ENCODE measurements at regions not wholly inside any gene's neighbourhood (a gene's known extent, or its start where the extent isn't known, plus 50 kb on each side); places are given as distances from the start of the nearest gene placed in this dataset.
"Not testable (repeated sequence)": the region's sequence is repeated elsewhere in the genome, so short reads cannot be mapped to it uniquely, and the experiment has no call there.

DNA sequence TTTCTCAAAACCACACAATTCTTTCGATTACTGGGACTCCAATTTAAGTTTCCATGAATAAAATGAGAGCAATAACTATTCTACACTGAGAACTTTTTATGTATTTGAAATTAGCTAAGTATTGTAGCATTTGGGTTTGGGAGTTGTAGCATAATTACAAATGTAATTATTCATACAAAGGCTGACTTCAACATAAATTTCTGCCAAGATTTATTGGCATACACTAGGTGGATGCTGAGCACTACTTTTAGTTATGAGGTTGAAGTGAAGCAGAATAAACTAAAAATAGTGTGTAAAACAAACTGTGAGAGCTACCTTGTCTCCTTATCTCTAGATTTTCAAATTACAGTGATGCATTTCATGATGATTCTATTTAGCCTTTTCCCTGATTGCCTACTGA is 516.1 kb downstream of the ZNF385D start:
- H3K36me3 Mint-ChIP-seq (ENCODE audit: low read depth, unreplicated experiment): no peaks in the 10 kb centered on the region
- TF ChIP-seq, protein P1, sequence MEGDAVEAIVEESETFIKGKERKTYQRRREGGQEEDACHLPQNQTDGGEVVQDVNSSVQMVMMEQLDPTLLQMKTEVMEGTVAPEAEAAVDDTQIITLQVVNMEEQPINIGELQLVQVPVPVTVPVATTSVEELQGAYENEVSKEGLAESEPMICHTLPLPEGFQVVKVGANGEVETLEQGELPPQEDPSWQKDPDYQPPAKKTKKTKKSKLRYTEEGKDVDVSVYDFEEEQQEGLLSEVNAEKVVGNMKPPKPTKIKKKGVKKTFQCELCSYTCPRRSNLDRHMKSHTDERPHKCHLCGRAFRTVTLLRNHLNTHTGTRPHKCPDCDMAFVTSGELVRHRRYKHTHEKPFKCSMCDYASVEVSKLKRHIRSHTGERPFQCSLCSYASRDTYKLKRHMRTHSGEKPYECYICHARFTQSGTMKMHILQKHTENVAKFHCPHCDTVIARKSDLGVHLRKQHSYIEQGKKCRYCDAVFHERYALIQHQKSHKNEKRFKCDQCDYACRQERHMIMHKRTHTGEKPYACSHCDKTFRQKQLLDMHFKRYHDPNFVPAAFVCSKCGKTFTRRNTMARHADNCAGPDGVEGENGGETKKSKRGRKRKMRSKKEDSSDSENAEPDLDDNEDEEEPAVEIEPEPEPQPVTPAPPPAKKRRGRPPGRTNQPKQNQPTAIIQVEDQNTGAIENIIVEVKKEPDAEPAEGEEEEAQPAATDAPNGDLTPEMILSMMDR (IDR thresholded peaks at IDR 0.05; ENCODE audit: unreplicated experiment): no peak
- no peaks in the 10 kb centered on the region for H3K9me3 Mint-ChIP-seq (ENCODE audit: unreplicated experiment)
- H3K27ac Mint-ChIP-seq (ENCODE audit: unreplicated experiment): no peak overlapping the region
- no peak overlapping the region for H3K4me3 Mint-ChIP-seq (ENCODE audit: unreplicated experiment)
- H3K27me3 Mint-ChIP-seq (ENCODE audit: unreplicated experiment): no peaks in the 10 kb centered on the region
- no peak for DNase-seq (ENCODE audit: low spot score)
- H3K4me1 Mint-ChIP-seq (ENCODE audit: unreplicated experiment): no peaks in the 10 kb centered on the region

DNA sequence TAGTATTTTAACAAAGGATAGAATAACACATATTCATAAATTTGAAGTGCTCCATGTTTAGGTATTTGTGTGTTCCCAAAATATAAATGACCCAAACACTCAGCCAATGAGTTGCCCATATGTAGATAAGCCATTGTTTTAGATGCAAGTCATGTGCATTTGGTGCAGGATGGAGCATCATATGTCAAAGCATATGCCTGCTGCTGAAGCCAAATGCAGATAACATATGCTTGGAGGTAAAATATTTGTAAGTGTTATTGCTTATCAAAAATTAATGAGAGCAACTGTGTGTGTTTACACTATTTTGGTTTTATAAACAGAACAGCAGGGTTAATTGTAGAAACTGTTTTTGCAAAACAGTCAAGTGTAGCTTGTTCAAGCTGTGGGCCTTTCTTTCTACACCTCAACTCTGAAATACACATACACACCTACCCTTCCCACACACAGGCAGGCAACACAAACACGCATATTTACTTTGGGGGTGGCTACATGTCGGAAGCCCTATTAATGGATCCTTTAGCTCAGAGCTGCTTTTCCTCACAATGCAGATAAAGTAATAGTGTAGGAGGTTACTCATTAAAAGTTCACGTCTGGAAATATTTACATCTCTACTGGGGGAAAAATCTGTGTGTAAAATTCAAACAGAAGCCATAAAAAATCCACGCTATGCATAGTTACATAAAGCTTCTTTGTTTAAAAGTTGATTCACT is 521.4 kb downstream of the ZNF385D start:
- Mint-ChIP-seq H3K4me3 (ENCODE audit: unreplicated experiment) (no peak overlapping the region), H3K9me3 (ENCODE audit: unreplicated experiment) (no peaks in the 10 kb centered on the region), H3K27me3 (ENCODE audit: unreplicated experiment) (no peaks in the 10 kb centered on the region), H3K36me3 (ENCODE audit: low read depth, unreplicated experiment) (no peaks in the 10 kb centered on the region), H3K4me1 (ENCODE audit: unreplicated experiment) (no peaks in the 10 kb centered on the region), H3K27ac (ENCODE audit: unreplicated experiment) (no peak overlapping the region)
- TF ChIP-seq, protein P1 (IDR thresholded peaks at IDR 0.05; ENCODE audit: unreplicated experiment): no peak
- DNase-seq (ENCODE audit: low spot score): no peak

DNA sequence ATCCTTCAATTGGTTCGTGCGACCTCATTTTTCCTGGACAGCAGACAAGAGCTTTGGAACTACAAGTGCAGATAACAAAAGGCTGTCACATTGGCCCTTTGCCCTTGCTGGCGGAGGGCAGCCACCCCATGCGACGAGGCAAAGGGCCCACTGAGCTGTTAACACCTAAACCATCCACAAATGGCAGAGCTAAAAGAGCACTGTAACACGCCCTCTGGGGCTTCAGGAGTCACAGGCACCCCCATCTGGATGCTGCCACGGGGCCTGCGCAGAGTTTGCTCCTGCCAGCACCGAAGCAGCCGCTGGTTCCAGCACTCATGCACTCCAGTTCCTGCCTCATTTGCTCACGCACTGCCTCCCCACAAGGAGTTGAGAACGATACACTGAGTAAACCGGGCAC is 524.9 kb downstream of the ZNF385D start:
- H3K27me3 Mint-ChIP-seq (ENCODE audit: unreplicated experiment): no peaks in the 10 kb centered on the region

DNA sequence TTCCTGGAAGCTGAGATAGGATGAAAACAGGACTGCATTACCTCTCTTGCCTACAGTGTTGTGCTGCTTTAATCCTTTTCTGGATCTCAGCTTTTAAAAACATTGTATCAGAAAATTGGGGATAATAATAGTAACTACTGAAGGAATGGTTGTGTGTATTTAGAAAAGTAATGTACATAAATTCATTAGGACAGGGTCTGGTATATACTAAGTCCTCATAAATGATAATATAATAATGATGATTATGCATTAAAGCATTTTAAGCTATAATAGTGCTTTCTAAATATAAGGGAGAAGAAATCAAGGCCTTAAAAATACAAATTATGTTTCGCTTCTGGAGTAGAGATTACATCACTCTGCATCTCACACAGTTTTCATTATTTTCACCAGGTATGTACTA is 530.1 kb downstream of the ZNF385D start:
- DNase-seq (ENCODE audit: low spot score): no peak
- H3K9me3 Mint-ChIP-seq (ENCODE audit: unreplicated experiment): no peaks in the 10 kb centered on the region
- no peak overlapping the region for H3K27ac Mint-ChIP-seq (ENCODE audit: unreplicated experiment)
- TF ChIP-seq, protein P1 (IDR thresholded peaks at IDR 0.05; ENCODE audit: unreplicated experiment): no peak
- H3K4me1 Mint-ChIP-seq (ENCODE audit: unreplicated experiment): no peaks in the 10 kb centered on the region
- no peaks in the 10 kb centered on the region for H3K27me3 Mint-ChIP-seq (ENCODE audit: unreplicated experiment)
- H3K36me3 Mint-ChIP-seq (ENCODE audit: low read depth, unreplicated experiment): no peaks in the 10 kb centered on the region
- no peak overlapping the region for H3K4me3 Mint-ChIP-seq (ENCODE audit: unreplicated experiment)

More for the DNA sequence above, 524.9 kb downstream of the ZNF385D start:
- H3K4me3 Mint-ChIP-seq (ENCODE audit: unreplicated experiment): no peak overlapping the region
- no peak for DNase-seq (ENCODE audit: low spot score)
- no peaks in the 10 kb centered on the region for H3K36me3 Mint-ChIP-seq (ENCODE audit: low read depth, unreplicated experiment)
- TF ChIP-seq, protein P1 (IDR thresholded peaks at IDR 0.05; ENCODE audit: unreplicated experiment): no peak
- no peak overlapping the region for H3K27ac Mint-ChIP-seq (ENCODE audit: unreplicated experiment)
- no peaks in the 10 kb centered on the region for H3K4me1 Mint-ChIP-seq (ENCODE audit: unreplicated experiment)
- H3K9me3 Mint-ChIP-seq (ENCODE audit: unreplicated experiment): no peaks in the 10 kb centered on the region

DNA sequence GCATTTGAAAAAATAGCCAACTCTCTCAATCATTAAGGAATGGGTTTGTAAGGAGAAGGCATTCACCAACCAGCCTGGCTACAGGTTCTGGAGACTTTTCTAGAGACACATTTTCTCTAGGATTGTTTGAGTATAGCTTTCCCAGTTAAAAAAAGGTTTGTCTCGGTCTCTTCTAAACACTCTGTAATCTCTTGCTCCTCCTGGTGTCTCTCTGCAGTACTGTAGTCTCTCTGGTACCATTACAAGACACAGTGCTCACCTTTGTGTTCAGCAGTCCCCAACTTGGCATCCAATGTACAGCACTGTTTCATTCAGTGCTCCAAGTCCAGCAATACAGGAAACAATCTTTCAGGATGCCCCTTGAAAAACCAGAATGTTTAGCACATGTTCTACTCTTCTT is 534.4 kb downstream of the ZNF385D start:
- no peaks in the 10 kb centered on the region for H3K36me3 Mint-ChIP-seq (ENCODE audit: low read depth, unreplicated experiment)
- peaks cover 2% of the 10 kb centered on the region for H3K27me3 Mint-ChIP-seq (ENCODE audit: unreplicated experiment)
- no peaks in the 10 kb centered on the region for H3K4me1 Mint-ChIP-seq (ENCODE audit: unreplicated experiment)
- no peak overlapping the region for H3K4me3 Mint-ChIP-seq (ENCODE audit: unreplicated experiment)
- H3K27ac Mint-ChIP-seq (ENCODE audit: unreplicated experiment): no peak overlapping the region
- TF ChIP-seq, protein P1 (IDR thresholded peaks at IDR 0.05; ENCODE audit: unreplicated experiment): no peak
- peaks cover 7% of the 10 kb centered on the region for H3K9me3 Mint-ChIP-seq (ENCODE audit: unreplicated experiment)
- no peak for DNase-seq (ENCODE audit: low spot score)

DNA sequence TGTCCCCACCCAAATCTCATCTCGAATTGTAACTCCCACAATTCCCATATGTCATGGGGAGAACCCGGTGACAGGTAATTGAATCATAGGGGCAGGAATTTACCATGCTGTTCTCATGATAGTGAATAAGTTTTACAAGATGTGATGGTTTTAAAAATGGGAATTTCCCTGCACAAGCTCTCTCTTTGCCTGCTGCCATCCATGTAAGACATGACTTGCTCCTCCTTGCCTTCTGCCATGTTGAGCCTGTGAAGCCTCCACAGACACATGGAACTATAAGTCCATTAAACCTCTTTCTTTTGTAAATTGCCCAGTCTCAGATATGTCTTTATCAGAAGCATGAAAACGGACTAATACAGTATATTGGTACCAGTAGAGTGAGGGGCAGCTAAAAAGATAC is 546.9 kb downstream of the ZNF385D start:
- H3K27ac Mint-ChIP-seq (ENCODE audit: unreplicated experiment); H3K27me3 Mint-ChIP-seq (ENCODE audit: unreplicated experiment); H3K4me3 Mint-ChIP-seq (ENCODE audit: unreplicated experiment); H3K36me3 Mint-ChIP-seq (ENCODE audit: low read depth, unreplicated experiment); DNase-seq (ENCODE audit: low spot score); H3K4me1 Mint-ChIP-seq (ENCODE audit: unreplicated experiment); H3K9me3 Mint-ChIP-seq (ENCODE audit: unreplicated experiment): not testable (repeated sequence)
